GM19239 (cell line): ENCODE measurements at regions not wholly inside any gene's neighbourhood (a gene's known extent, or its start where the extent isn't known, plus 50 kb on each side); places are given as distances from the start of the nearest gene placed in this dataset.

Experiments
- DNase-seq: peaks from one replicate; pipeline ENCODE4 v3.0.0; 2011; ENCODE audit warnings: low spot score; ENCODE audit not compliant: insufficient read length
- FAIRE-seq: peaks from 2 replicates; lab custom pipeline; 2011; peaks lifted over from hg19 to GRCh38; lab: Jason Lieb, UNC

DNA sequence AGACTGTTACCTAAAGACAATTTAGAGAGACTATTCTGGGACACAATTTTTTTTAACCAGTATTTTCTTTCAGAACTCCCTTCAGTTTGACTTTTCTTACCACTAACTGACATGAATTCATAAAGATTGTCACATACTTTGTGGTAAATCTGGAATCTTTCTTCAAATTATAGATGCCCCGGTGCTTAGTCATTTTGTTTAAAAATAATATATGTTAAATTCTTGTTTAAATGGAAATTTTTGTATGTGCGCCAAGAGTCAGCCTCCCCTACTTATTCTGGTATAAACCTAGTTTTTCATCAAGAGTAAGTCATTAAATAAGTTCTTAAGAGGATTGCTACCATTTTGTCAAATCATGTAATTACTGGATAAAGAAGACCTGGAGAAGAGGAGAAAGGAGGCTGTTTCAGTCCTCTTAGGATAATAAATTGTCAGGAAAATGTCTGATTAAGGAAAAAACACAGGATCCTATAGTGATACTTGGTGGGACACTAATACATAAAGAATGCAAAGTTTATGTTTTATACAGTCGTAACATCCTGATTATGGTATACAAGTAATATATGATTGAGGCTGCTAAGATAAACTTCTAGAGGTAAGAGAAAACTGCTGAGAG is 424.4 kb downstream of the PMP22 start:
- no peak for DNase-seq
- FAIRE-seq: no peak

GRCh38 chr17:14838567-14838966 is 426.6 kb downstream of the PMP22 start:
- FAIRE-seq (no peak), DNase-seq (no peak)

DNA sequence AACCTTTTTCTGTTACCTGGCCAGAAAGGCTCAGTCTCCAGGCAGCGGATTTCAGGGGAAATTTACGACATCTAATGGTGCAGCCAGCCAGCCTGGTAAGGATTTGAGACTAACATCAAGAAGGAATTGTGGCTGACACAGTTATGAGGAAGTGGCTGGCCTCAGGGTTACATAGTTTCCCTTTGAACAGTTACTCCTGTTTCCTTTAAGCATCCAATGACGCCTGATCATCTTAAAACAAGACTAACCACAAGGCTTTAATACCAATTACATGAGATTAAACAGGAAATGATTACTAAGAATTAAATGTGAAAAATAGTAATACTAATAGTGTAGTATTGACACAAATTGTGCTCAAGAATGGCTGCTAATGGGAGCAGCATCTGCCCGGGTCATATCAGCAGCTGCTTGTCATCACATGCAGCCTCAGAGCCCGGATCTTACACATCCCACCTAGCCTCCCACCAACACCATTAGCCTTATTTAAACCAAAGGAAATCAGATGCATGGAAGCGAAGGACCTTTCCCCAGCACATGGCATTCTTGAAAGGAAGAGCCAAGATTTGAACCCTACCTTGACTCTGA is 431.8 kb downstream of the PMP22 start:
- FAIRE-seq: no peak
- no peak for DNase-seq

- no peak for FAIRE-seq
- no peak for DNase-seq
Observed at GRCh38 chr17:14831491-14831890, 433.6 kb downstream of the PMP22 start.

DNA sequence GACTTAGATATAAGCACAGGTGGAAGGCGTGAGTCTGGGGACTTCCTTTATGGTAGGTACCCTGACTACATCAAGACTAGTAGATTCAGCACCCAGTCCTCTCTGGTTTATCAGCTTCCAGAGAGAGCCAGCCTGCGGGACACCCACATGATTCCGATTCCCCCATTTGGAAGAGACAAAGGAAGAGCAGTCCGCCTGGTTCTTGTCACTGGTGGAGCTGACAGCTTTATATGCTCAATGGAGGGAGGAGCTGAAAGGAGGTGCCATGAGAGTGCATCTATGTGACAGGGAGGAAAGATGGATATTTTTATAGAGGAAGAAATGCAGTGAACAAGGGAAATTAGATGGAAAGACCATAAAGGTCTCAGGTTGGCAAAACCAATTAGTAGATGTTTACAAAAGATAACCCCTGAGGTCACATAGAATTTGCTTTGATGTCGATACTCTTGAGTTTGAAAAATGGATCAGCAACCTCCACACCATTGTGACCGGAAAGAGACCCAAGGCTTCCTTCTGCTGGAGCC is 437.7 kb downstream of the PMP22 start:
- no peak for FAIRE-seq
- DNase-seq: no peak

- no peak for FAIRE-seq
- DNase-seq: no peak
Observed at GRCh38 chr17:14826358-14826757, 438.8 kb downstream of the PMP22 start.

DNA sequence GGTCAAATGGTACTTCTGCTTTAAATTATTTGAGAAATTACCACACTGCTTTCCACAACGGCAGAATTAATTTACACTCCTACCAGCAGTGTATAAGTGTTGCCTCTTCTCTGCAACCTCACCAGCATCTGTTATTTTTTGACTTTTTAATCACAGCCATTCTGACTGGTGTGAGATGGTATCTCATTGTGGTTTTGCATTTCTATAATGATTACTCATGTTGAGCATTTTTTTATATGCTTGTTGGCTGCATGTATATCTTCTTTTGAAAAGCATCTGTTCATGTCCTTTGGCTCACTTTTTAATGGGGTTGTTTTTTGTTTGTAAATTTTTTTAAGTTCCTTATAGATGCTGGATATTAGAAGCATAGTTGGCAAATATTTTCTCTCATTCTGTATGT is 446.7 kb downstream of the PMP22 start:
- DNase-seq (no peak), FAIRE-seq (no peak)

GRCh38 chr17:14815079-14815478 is 450.0 kb downstream of the PMP22 start:
- FAIRE-seq (no peak), DNase-seq (no peak)

DNA sequence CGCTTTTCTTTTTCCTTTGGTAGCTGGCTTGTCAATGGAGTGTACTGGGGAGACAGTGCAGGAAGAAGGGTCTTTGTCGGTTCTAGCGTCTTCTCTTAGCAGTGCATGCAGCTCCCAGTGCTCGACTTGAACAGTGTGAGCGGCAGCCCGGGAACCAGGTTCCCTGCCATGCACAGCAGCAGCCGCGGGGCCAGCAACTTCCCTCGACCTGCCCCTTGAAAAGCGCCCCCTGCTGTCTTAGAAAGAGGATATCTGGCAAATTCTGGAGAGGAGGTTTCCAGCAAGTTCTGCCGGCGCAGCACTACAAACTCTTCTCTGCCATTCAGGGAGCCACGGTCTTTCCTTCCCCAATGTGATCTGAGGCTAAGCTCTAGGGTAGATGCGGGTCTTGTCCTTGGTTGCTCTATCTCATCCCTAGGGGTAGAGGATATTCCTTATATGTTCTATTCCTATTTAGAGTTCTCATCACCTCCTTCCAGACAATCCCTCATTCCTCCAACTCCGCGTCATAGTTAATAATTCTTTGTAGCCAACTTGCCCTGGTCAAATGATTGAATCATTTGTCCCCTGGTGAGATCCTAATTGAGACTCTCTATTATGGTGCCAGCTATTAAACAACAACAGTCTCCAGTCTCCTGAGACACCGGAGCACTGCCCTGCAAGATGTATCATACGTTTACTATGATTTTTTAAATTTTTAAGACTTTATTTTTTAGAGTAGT is 451.3 kb downstream of the PMP22 start:
- FAIRE-seq (no peak), DNase-seq (no peak)

GRCh38 chr17:14808425-14808824 is 456.7 kb downstream of the PMP22 start:
- DNase-seq (no peak), FAIRE-seq (no peak)

DNA sequence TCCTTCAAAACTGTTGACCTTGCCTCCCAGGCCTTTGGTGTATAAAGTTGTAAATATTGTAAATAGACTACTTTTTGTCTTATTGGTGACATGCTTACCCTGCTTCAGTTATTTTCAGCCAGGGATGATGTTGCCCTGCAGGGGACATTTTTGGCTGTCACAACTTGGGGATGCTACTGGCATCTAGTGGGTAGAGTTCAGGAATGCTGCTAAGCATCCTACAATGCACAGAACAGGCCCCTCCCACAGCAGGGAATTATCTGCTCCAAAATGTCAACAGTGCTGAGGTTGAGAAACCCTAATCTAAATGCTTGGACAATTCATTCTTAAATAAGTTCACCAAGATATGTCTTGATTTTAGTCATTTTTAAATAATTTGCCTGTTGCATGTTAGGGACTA is 459.8 kb downstream of the PMP22 start:
- DNase-seq: no peak
- FAIRE-seq: no peak

- DNase-seq (no peak), FAIRE-seq (no peak)
Observed at GRCh38 chr17:14803826-14804225, 461.3 kb downstream of the PMP22 start.

GRCh38 chr17:14797801-14798200 is 467.3 kb downstream of the PMP22 start:
- no peak for FAIRE-seq
- DNase-seq: no peak

DNA sequence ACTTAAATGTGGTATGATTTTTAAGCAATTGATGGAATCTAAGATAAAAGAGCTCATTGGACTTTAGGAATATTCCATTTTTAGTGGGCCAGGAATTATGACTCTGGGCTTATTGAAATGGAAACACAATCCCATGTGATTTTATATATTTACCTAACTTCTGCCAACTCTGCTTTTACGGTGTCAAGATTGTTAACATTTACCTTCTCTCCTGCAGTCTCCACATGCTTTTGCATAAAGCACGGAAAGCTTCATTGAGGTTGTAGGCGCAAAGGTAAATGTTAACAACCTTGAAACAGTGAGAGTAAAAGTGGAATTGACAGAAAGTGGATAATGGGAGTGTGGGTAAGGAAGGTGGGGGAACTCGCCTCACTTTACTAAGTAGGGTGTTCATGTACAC is 468.1 kb downstream of the PMP22 start:
- FAIRE-seq: no peak
- DNase-seq: no peak

GRCh38 chr17:14794961-14795360 is 470.2 kb downstream of the PMP22 start:
- DNase-seq (no peak), FAIRE-seq (no peak)

GRCh38 chr17:14793237-14793636 is 471.9 kb downstream of the PMP22 start:
- FAIRE-seq (no peak), DNase-seq (no peak)

DNA sequence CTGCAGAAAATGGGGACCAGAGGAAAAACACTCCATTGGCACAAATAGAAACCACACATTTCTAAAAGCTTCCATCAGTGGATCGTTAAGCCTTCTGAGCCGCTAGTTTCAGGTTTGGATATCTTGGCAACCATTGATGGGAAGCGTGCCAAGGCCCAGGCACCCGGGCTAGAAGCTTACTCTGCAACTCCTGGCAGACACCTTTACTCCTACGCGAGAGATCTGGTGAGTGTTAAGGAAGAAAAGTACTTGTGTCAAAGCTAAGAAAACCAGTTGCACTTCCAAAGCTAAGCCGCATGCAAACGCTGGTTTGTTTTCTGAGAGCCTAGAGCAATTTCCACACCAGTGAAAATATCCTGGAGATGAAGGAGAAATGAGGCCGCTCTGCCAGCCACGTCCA is 472.4 kb downstream of the PMP22 start:
- DNase-seq: no peak
- FAIRE-seq: no peak

DNA sequence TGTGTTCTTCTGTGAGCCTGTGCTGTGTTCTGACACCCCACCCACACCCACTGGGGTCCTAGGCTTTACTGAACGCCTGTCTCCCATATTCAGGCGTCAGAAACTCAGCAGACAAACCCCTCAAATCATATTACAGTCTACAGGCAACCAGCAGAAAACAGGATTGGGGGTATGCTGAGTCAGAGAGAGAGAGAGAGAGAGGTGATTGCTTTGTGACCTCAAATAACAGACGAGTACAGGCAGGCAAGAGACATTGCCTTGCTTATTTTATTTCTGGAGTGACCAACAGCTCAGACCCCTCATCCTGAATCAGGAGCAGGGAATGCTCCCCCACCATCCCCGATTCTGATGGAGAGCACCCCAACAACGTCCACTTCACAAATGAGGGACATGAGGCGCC is 473.9 kb downstream of the PMP22 start:
- FAIRE-seq: no peak
- no peak for DNase-seq

GRCh38 chr17:14790521-14790920 is 474.6 kb downstream of the PMP22 start:
- FAIRE-seq (no peak), DNase-seq (no peak)

GRCh38 chr17:14784997-14785696 is 480.0 kb downstream of the PMP22 start:
- DNase-seq: no peak
- FAIRE-seq: no peak

DNA sequence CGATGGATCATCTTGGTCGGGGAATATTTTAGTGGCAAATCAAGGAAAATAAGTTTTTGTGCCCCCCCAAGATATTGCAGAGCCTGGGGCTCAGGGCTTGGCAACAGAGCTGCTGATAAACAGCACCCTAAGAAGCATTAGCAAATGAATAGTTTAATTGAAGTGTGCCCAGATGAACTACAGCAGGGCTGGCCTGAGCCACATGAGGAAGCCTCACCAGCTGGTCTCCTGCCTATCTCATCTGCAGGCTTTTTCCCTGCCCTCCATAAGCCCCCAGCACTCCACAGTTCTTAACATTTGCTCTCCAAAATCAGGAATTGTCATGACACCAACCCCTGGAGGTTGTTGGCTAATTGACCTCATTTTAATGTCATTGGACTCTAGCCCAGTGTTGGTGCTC is 480.2 kb downstream of the HS3ST3B1 start:
- FAIRE-seq: no peak

More for the DNA sequence above, 480.2 kb downstream of the HS3ST3B1 start:
- DNase-seq: no peak
